ENCODE measurements at regions not wholly inside any gene's neighbourhood (a gene's known extent, or its start where the extent isn't known, plus 50 kb on each side); places are given as distances from the start of the nearest gene placed in this dataset.

GRCh38 chr18:51401912-51402311, 204.4 kb upstream of the MEX3C start:
- DNase-seq: no peak

- no peak for DNase-seq
Observed at GRCh38 chr18:51404620-51405019, 207.1 kb upstream of the MEX3C start.

GRCh38 chr18:51405683-51406477, 208.4 kb upstream of the MEX3C start:
- DNase-seq: no peak

GRCh38 chr18:51417643-51418483, 220.4 kb upstream of the MEX3C start:
- no peak for DNase-seq

- DNase-seq: no peak
Observed at GRCh38 chr18:51425475-51425874, 228.0 kb upstream of the MEX3C start.

GRCh38 chr18:51425889-51426288, 228.4 kb upstream of the MEX3C start:
- DNase-seq: no peak

GRCh38 chr18:51426996-51427395, 229.5 kb upstream of the MEX3C start:
- DNase-seq: no peak

- no peak for DNase-seq
Observed at GRCh38 chr18:51429644-51430043, 232.2 kb upstream of the MEX3C start.

- no peak for DNase-seq
Observed at GRCh38 chr18:51430538-51430937, 233.1 kb upstream of the MEX3C start.

- no peak for DNase-seq
Observed at GRCh38 chr18:51433296-51433695, 235.8 kb upstream of the MEX3C start.

- DNase-seq: no peak
Observed at GRCh38 chr18:51433881-51434280, 236.4 kb upstream of the MEX3C start.

GRCh38 chr18:51437280-51438271, 240.1 kb upstream of the MEX3C start:
- DNase-seq: no peak

- no peak for DNase-seq
Observed at GRCh38 chr18:51438797-51439350, 241.4 kb upstream of the MEX3C start.

- DNase-seq: no peak
Observed at GRCh38 chr18:51442012-51442411, 244.5 kb upstream of the MEX3C start.

GRCh38 chr18:51446571-51447210, 249.2 kb upstream of the MEX3C start:
- DNase-seq: no peak

GRCh38 chr18:51447351-51448342, 250.2 kb upstream of the MEX3C start:
- no peak for DNase-seq

- DNase-seq: no peak
Observed at GRCh38 chr18:51448949-51449348, 251.5 kb upstream of the MEX3C start.

- no peak for DNase-seq
Observed at GRCh38 chr18:51453594-51453993, 256.1 kb upstream of the MEX3C start.

- DNase-seq: no peak
Observed at GRCh38 chr18:51458861-51459260, 261.4 kb upstream of the MEX3C start.

GRCh38 chr18:51461956-51462355, 264.5 kb upstream of the MEX3C start:
- DNase-seq: no peak
